ENCODE measurements at regions not wholly inside any gene's neighbourhood (a gene's known extent, or its start where the extent isn't known, plus 50 kb on each side); places are given as distances from the start of the nearest gene placed in this dataset.

DNA sequence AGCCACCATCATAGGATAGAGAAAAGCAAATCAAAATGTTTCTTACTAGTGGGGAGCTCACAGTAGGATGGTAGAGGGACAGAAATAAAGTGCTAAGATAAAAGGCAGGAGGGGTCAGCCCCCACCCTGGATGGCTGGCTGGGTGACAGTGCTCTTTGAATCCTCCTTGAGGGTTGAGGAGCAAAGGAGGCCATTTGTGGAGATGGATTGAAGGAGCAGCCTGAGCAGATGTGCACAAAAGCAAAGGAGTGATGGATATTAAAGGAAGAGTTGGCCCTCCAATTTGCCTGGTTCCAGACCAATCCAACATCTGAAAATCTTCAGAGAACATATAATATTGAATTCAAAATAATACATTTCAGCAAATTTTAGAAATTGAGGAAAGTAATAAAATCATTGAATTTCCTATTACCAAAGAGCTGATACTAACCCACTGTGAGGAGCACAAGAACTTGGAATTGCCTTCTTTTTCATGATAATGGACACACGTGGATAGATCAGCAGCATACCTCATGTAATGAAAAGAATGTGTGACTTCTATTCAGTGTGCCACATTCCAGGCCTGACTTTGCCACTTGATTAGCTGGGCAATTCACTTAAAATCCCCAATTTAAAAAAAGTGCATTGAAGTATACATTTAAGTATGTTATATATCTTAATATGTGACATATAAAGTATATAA lies 287.0 kb downstream of the FAT3 start:
- DNase-seq: no peak
- no peak overlapping the region for H3K4me3 Mint-ChIP-seq
- H3K4me1 Mint-ChIP-seq (ENCODE audit: low read depth): no peaks in the 10 kb centered on the region

DNA sequence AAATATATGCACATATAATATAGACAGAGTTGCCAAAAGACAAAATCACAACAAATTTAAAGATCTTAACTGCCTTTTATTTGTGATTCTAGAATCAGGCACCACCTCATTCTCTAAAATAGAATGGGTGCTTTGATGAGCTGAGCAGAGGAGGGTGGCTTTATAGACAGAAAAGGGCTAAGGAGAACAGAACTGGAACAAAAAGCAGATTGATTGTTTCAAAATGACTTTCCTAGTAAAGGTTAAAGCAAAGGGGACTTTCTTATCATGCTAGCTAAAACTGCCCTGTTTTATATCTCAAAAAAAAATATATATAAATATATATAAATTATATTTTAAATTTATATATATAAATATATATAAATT lies 287.6 kb downstream of the FAT3 start:
- no peaks in the 10 kb centered on the region for H3K27me3 Mint-ChIP-seq (ENCODE audit: low read depth)

More for the DNA sequence above, 287.0 kb downstream of the FAT3 start:
- no peak for ATAC-seq
- peaks cover 2% of the 10 kb centered on the region for H3K9me3 Mint-ChIP-seq
- no peaks in the 10 kb centered on the region for H3K27me3 Mint-ChIP-seq (ENCODE audit: low read depth)
- no peaks in the 10 kb centered on the region for H3K36me3 Mint-ChIP-seq (ENCODE audit: insufficient read depth)

DNA sequence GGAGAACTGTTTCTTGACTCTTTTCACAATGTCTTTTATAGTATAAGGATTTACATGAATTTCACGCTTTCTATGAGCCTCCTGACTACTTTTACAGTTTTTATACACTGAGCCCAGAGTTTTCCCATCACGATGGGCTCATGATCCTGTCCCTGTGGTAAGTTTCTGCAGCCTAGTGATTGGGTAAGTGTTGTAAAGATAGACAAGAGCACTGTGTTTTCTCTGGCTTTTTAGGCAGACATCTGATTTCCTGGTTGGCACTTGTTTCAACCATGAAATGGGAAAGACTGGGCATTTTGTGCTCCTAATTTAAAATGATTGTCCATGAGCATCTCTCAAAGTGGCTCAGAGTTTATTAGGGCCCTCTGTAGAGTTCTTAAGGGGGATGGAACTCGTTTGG lies 299.0 kb downstream of the FAT3 start:
- Mint-ChIP-seq H3K27me3 (ENCODE audit: low read depth) (no peaks in the 10 kb centered on the region), H3K9me3 (no peaks in the 10 kb centered on the region)
- no peak for ATAC-seq

More for the DNA sequence above, 287.6 kb downstream of the FAT3 start:
- DNase-seq (no peak), ATAC-seq (no peak)
- H3K4me3 Mint-ChIP-seq: no peak overlapping the region
- no peaks in the 10 kb centered on the region for H3K4me1 Mint-ChIP-seq (ENCODE audit: low read depth)
- H3K36me3 Mint-ChIP-seq (ENCODE audit: insufficient read depth): no peaks in the 10 kb centered on the region
- peaks cover 4% of the 10 kb centered on the region for H3K9me3 Mint-ChIP-seq

DNA sequence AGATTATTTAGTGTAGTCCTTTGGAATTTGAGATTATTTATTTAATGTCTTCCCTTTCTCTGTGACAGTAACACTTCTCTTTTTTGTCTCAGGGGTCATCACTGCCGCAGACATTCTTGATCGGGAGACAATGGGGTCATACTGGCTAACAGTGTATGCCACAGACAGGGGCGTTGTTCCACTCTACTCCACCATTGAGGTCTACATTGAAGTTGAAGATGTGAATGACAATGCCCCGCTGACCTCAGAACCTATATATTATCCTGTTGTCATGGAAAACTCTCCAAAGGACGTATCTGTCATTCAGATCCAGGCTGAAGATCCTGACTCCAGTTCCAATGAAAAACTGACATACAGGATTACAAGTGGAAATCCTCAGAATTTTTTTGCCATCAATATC lies 299.9 kb downstream of the FAT3 start:
- Mint-ChIP-seq H3K9me3 (no peaks in the 10 kb centered on the region), H3K4me3 (no peak overlapping the region), H3K27me3 (ENCODE audit: low read depth) (no peaks in the 10 kb centered on the region), H3K4me1 (ENCODE audit: low read depth) (no peaks in the 10 kb centered on the region), H3K36me3 (ENCODE audit: insufficient read depth) (no peaks in the 10 kb centered on the region)
- ATAC-seq: no peak
- DNase-seq: no peak

More for the DNA sequence above, 299.0 kb downstream of the FAT3 start:
- Mint-ChIP-seq H3K36me3 (ENCODE audit: insufficient read depth) (no peaks in the 10 kb centered on the region), H3K4me1 (ENCODE audit: low read depth) (no peaks in the 10 kb centered on the region), H3K4me3 (no peak overlapping the region)
- DNase-seq: no peak

DNA sequence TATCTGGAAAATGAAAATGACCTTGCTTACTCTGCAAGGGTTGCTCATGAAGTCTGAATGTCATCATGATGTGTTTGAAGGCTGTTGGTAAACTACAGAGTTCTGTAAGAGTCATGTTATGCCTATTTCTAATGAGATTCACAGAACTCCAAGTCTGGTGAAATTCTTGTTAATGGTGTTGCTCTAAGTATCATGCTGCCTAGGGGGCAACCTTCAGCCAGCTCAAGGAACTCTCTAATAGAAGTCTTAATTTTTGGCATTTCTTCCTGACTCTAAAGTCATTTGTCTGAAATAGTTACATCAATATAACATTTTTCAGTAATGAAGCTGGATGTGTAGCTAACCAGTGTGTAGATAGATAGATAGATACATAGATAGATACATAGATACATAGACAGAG lies 302.8 kb downstream of the FAT3 start:
- ATAC-seq (no peak), DNase-seq (no peak)
- Mint-ChIP-seq H3K27me3 (ENCODE audit: low read depth) (no peaks in the 10 kb centered on the region), H3K9me3 (no peaks in the 10 kb centered on the region), H3K36me3 (ENCODE audit: insufficient read depth) (no peaks in the 10 kb centered on the region), H3K4me3 (no peak overlapping the region), H3K4me1 (ENCODE audit: low read depth) (no peaks in the 10 kb centered on the region)

DNA sequence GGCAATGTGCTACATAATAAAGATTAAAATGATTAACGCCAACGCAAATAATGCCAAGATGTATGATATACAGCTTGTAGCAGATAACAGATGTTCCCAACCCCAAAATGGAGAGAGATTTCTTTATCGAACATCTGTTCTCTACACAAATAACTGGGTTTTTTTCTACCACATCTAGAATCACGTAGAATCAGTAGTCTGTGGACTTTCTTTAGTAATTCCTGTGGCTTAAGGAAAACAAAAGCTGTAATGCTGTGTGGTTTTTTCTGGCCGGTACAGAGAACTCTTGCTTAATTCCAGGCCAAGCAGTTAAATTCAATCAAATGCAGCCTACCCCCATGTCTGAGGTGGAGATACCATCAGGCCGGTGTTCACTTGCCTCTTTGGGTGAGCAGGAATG lies 303.4 kb downstream of the FAT3 start:
- ATAC-seq: no peak
- H3K9me3 Mint-ChIP-seq: no peaks in the 10 kb centered on the region
- H3K36me3 Mint-ChIP-seq (ENCODE audit: insufficient read depth): no peaks in the 10 kb centered on the region
- H3K4me1 Mint-ChIP-seq (ENCODE audit: low read depth): no peaks in the 10 kb centered on the region
- no peaks in the 10 kb centered on the region for H3K27me3 Mint-ChIP-seq (ENCODE audit: low read depth)
- H3K4me3 Mint-ChIP-seq: no peak overlapping the region
- no peak for DNase-seq

DNA sequence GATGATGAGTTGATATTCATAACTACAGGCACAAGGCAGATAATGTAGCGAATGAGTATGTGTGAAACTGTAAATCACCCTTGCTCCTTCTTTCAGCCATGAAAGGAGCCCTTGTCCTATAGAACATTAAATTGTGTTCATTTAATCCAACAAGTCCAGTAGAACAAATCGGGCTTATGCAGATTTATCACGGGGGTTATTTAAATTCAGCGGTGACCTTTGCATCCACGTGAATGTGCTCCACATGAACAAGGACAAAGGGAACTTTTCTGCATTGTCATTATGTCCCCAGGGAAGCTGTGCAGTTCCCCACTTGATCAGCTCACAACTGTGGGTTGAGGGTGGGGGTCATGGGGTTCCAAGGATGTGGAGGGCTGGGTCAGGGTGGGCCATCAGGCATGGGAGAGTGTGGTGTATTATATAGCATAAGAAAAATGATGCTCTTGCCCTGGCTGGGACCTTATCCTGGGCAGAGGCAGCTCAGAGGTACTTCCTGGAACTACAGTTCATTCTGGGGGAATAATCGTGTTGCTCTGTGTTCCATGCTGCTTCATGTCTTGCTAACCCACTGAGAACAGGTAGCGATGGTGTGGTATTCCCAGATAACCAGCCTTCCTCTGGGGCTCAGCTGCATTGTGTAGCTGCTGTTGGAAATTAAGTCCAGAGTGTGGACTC lies 306.6 kb downstream of the FAT3 start:
- Mint-ChIP-seq H3K9me3 (no peaks in the 10 kb centered on the region), H3K36me3 (ENCODE audit: insufficient read depth) (no peaks in the 10 kb centered on the region), H3K4me1 (ENCODE audit: low read depth) (no peaks in the 10 kb centered on the region), H3K27me3 (ENCODE audit: low read depth) (no peaks in the 10 kb centered on the region), H3K4me3 (no peak overlapping the region)
- DNase-seq (no peak), ATAC-seq (no peak)

DNA sequence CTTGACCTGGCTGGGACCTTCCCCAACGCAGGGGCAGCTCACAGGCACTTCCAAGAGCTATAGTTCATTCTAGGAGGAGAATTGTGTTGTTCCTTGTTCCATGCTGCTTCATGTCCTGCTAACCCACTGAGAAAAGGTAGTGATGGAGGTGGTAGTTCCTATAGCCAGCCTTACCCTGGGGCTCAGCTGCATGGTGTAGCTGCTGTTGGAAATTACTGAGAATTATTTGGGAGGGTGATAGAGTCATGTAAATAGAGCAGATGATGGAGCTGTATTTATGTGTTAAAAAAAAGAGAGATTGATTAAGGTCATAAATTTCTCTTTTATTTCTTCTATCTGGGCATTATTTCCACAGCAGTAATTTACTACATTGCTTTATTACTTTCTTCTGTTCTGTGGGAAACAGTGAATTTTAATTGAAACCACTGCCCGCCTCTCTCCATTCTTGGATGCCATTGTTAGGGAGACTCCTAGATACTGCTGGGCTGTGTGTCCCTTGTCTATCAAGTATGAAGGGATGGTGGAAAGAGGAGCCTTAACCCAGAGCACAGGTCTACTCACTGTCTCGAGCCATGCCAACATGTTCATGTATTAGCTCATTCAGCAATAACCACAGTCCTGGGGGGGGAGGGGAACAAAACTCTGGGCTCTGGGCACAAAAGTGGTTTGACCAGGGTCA lies 309.2 kb downstream of the FAT3 start:
- ATAC-seq: no peak
- H3K36me3 Mint-ChIP-seq (ENCODE audit: insufficient read depth): no peaks in the 10 kb centered on the region

DNA sequence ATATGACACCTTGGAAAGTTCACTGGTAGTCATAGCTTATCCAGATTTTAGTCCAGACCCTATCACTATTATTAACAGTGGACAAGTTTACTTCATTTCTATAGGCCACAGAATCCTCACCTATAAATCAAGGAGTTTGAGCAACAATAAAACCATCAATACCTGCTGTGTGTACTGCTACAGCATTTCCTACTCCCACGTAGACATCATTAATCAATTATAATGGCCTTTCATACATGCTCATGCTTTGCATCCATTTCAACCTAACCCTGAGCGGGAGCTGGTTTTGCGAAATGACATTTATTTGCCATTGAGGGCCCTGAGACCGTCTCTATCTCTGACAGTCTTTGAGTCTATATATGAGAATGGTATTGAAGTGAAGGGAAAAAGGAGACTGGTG lies 312.3 kb downstream of the FAT3 start:
- ATAC-seq (no peak), DNase-seq (no peak)
- H3K4me3 Mint-ChIP-seq: no peak overlapping the region
- H3K27me3 Mint-ChIP-seq (ENCODE audit: low read depth): no peaks in the 10 kb centered on the region
- H3K9me3 Mint-ChIP-seq: no peaks in the 10 kb centered on the region
- no peaks in the 10 kb centered on the region for H3K4me1 Mint-ChIP-seq (ENCODE audit: low read depth)
- no peaks in the 10 kb centered on the region for H3K36me3 Mint-ChIP-seq (ENCODE audit: insufficient read depth)

More for the DNA sequence above, 309.2 kb downstream of the FAT3 start:
- H3K9me3 Mint-ChIP-seq: no peaks in the 10 kb centered on the region
- no peaks in the 10 kb centered on the region for H3K27me3 Mint-ChIP-seq (ENCODE audit: low read depth)
- DNase-seq: no peak
- H3K4me1 Mint-ChIP-seq (ENCODE audit: low read depth): no peaks in the 10 kb centered on the region
- H3K4me3 Mint-ChIP-seq: no peak overlapping the region

DNA sequence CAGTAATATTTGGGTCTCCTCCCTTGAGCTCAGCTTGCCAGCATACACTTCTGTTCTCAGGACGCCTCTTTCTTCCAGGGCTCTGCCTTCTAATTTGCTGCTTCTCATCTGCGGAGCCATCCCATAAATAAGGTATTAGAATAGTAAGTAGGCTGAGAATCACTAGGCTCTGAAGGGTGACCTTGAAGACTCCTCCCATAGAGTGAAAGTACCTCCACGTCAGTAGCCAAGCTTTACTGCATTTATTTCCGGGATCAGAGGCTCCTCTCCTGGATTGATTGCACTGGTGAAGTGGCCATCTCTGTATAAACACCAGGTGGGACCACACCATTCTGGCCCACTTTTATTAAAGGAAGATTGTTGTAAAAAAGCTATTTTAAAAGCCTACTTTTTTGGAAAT lies 315.5 kb downstream of the FAT3 start:
- no peak overlapping the region for H3K4me3 Mint-ChIP-seq
- H3K9me3 Mint-ChIP-seq: no peaks in the 10 kb centered on the region
- DNase-seq: no peak
- no peak for ATAC-seq
- no peaks in the 10 kb centered on the region for H3K36me3 Mint-ChIP-seq (ENCODE audit: insufficient read depth)
- H3K4me1 Mint-ChIP-seq (ENCODE audit: low read depth): no peaks in the 10 kb centered on the region
- H3K27me3 Mint-ChIP-seq (ENCODE audit: low read depth): no peaks in the 10 kb centered on the region

DNA sequence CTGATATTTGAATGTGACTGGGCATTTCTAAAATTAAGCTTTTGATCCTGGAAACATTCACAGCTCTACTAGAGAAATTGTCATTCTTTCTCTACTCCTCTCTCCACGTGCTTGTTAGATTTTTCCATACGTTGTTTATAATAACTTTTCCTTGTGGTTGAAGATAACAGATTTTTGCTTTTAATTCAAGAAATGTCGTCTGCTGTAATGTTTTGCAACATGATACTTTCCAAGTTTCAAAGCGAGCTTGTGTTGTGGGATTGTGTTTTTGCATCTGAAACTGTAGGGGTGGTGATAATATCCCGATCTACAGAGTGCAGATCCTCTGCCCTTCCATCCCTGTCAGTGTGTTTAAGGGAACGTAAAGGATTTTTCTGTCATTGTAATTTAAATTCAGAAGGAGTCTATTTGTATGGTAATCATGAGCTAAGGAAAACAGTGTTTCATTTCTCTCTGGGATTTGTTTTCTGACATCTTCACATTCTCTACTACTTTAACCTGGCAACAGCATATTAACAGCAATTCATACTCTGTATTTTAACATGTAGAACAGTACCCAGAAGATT lies 321.4 kb downstream of the FAT3 start:
- H3K36me3 Mint-ChIP-seq (ENCODE audit: insufficient read depth): no peaks in the 10 kb centered on the region
- H3K27me3 Mint-ChIP-seq (ENCODE audit: low read depth): no peaks in the 10 kb centered on the region
- DNase-seq (no peak), ATAC-seq (no peak)
- no peaks in the 10 kb centered on the region for H3K9me3 Mint-ChIP-seq
- no peaks in the 10 kb centered on the region for H3K4me1 Mint-ChIP-seq (ENCODE audit: low read depth)
- H3K4me3 Mint-ChIP-seq: no peak overlapping the region

DNA sequence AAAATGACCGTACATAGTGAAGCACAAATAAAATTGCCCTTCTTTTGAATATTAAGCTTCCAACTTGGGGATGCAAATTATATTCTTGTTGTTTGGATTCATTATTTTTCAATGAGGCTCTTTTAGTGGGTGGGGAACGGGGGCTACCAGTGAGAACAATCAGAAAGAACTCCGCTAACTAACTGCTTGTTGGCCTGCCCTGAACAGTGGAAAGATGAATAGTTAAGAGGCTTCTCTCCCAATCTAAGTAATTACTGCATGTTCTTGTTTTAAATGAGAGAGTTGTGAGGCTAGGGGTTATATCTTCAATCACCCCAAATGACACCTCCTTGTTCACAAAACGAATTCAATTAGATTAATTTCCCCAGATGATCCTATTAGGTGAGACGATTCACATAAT lies 322.0 kb downstream of the FAT3 start:
- DNase-seq: no peak
- no peaks in the 10 kb centered on the region for H3K27me3 Mint-ChIP-seq (ENCODE audit: low read depth)
- ATAC-seq: no peak
- H3K4me3 Mint-ChIP-seq: no peak overlapping the region
- no peaks in the 10 kb centered on the region for H3K36me3 Mint-ChIP-seq (ENCODE audit: insufficient read depth)
- no peaks in the 10 kb centered on the region for H3K9me3 Mint-ChIP-seq
- H3K4me1 Mint-ChIP-seq (ENCODE audit: low read depth): no peaks in the 10 kb centered on the region

DNA sequence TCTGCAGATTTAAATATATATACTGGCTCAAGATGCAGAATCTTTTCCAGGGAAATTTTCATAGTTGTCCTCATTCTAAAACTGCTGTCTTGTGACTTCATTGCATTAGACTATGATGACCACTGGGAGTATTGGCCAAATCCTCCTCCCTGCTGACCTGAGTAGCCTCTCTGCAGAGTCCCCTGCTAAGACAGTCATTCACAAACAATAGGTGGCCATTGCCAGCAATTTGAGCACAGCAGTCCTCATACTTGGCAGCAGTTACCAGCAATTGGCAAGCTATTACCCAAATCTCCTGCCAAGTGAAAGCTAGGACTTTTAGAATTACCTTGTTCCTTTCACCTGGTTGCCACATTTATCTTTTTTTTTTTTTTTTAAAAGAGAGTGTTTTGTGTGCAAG lies 325.8 kb downstream of the FAT3 start:
- Mint-ChIP-seq H3K4me3 (no peak overlapping the region), H3K4me1 (ENCODE audit: low read depth) (no peaks in the 10 kb centered on the region), H3K9me3 (no peaks in the 10 kb centered on the region), H3K27me3 (ENCODE audit: low read depth) (no peaks in the 10 kb centered on the region), H3K36me3 (ENCODE audit: insufficient read depth) (no peaks in the 10 kb centered on the region)
- ATAC-seq (no peak), DNase-seq (no peak)

DNA sequence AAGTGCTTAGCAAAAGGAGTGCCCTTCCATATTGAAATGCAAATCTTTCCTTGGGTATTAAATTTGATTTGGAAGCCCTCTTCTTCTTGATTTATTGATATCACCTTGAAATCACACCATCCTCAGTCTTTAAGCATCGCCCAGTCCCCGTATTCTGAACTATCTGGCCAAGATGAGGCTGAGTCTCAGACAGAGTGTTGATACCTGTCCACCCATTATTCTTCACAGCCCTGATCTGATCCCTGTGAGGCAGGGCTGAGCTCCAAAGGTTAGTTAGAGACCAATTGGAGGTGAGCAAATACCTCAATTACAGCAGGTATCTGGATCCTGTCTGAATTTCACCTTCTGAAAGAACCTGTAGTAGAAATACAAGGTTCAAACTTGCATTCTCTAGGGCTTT lies 326.3 kb downstream of the FAT3 start:
- Mint-ChIP-seq H3K4me3 (no peak overlapping the region), H3K9me3 (no peaks in the 10 kb centered on the region), H3K36me3 (ENCODE audit: insufficient read depth) (no peaks in the 10 kb centered on the region), H3K4me1 (ENCODE audit: low read depth) (no peaks in the 10 kb centered on the region), H3K27me3 (ENCODE audit: low read depth) (no peaks in the 10 kb centered on the region)
- ATAC-seq: no peak
- no peak for DNase-seq

DNA sequence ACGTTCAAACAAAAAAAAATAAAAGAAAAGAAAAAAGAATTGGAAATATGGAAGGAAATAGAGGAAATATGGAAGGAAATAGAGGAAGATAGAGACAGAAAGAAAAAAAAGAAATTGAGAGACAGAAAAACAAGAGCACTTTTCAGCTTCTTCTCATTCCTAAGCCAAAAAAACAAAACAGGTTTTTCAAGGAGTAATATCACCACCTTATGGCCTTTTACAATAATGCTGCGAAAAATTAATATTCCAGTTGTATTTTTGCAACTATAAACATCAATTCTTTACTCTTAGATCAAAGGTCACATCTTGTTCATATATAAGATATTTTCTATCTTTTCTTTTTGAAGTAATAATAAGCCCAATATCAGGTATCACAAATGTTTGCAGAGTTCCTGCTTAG lies 328.3 kb downstream of the FAT3 start:
- Mint-ChIP-seq H3K4me3 (no peak overlapping the region), H3K36me3 (ENCODE audit: insufficient read depth) (no peaks in the 10 kb centered on the region), H3K4me1 (ENCODE audit: low read depth) (no peaks in the 10 kb centered on the region), H3K27me3 (ENCODE audit: low read depth) (no peaks in the 10 kb centered on the region), H3K9me3 (peaks cover 4% of the 10 kb centered on the region)
- DNase-seq (no peak), ATAC-seq (no peak)

All from activated T-cell treated with anti-CD3 and anti-CD28 coated beads, Interleukin-2, amount 50 U/mL, for 4 hours (primary cell).